ENCODE measurements at regions not wholly inside any gene's neighbourhood (a gene's known extent, or its start where the extent isn't known, plus 50 kb on each side); places are given as distances from the start of the nearest gene placed in this dataset.

GRCh38 chr1:199472978-199473377, 554.5 kb upstream of the NR5A2 start:
- Histone ChIP-seq H3K27me3 (replicated peaks; ENCODE audit: control insufficient read depth, insufficient read depth, low read length) (no peaks in the 10 kb centered on the region), H3K36me3 (ENCODE audit: control insufficient read depth, insufficient read depth, low read length) (no peaks in the 10 kb centered on the region), H3K9me3 (no peaks in the 10 kb centered on the region), H3K4me3 (ENCODE audit: low read depth, low read length) (no peak overlapping the region), H3K4me1 (no peaks in the 10 kb centered on the region)
- TF ChIP-seq CTCF (IDR thresholded peaks at IDR 0.05; ENCODE audit: insufficient read depth in 1 of 2, low read depth in 1 of 2, low read length in 1 of 2, severe bottlenecking in 1 of 2, unreplicated experiment in 1 of 2): no peak
- ChIA-PET POLR2A (no interaction called here), CTCF (no interaction called here)
- Mint-ChIP-seq H3K27me3 (ENCODE audit: insufficient read depth, unreplicated experiment) (peaks cover 7% of the 10 kb centered on the region), H3K9me3 (ENCODE audit: unreplicated experiment) (no peaks in the 10 kb centered on the region), H3K4me3 (ENCODE audit: unreplicated experiment) (no peak overlapping the region), H3K27ac (ENCODE audit: unreplicated experiment) (no peak overlapping the region), H3K4me1 (ENCODE audit: low read depth, unreplicated experiment) (no peaks in the 10 kb centered on the region), H3K36me3 (ENCODE audit: insufficient read depth, unreplicated experiment) (no peaks in the 10 kb centered on the region)
- DNase-seq: no peak
- BruUV-seq (replicated peaks): no TSS peak
- intact Hi-C loops (cut with micrococcal nuclease; ENCODE audit: unreplicated experiment): no loop called here

- Mint-ChIP-seq H3K27me3 (ENCODE audit: insufficient read depth, unreplicated experiment) (peaks cover 7% of the 10 kb centered on the region), H3K27ac (ENCODE audit: unreplicated experiment) (no peak overlapping the region), H3K4me1 (ENCODE audit: low read depth, unreplicated experiment) (no peaks in the 10 kb centered on the region), H3K36me3 (ENCODE audit: insufficient read depth, unreplicated experiment) (no peaks in the 10 kb centered on the region), H3K4me3 (ENCODE audit: unreplicated experiment) (no peak overlapping the region), H3K9me3 (ENCODE audit: unreplicated experiment) (no peaks in the 10 kb centered on the region)
- CTCF ChIA-PET: no interaction called here
- no peak overlapping the region for H3K4me3 ChIP-seq (ENCODE audit: low read depth, low read length)
- POLR2A ChIA-PET: no interaction called here
- BruUV-seq (replicated peaks): no TSS peak
- TF ChIP-seq CTCF (IDR thresholded peaks at IDR 0.05; ENCODE audit: insufficient read depth in 1 of 2, low read depth in 1 of 2, low read length in 1 of 2, severe bottlenecking in 1 of 2, unreplicated experiment in 1 of 2): no peak
- no peaks in the 10 kb centered on the region for H3K36me3 ChIP-seq (ENCODE audit: control insufficient read depth, insufficient read depth, low read length)
- H3K27me3 ChIP-seq (replicated peaks; ENCODE audit: control insufficient read depth, insufficient read depth, low read length): no peaks in the 10 kb centered on the region
- no peaks in the 10 kb centered on the region for H3K4me1 ChIP-seq
- H3K9me3 ChIP-seq: no peaks in the 10 kb centered on the region
- intact Hi-C loops (cut with micrococcal nuclease; ENCODE audit: unreplicated experiment): no loop called here
- no peak for DNase-seq
These were observed 552.8 kb upstream of the NR5A2 start for GRCh38 chr1:199474738-199475137.

GRCh38 chr1:199482426-199482825, 545.1 kb upstream of the NR5A2 start:
- BruUV-seq (replicated peaks): no TSS peak
- H3K36me3 ChIP-seq (ENCODE audit: control insufficient read depth, insufficient read depth, low read length): no peaks in the 10 kb centered on the region
- TF ChIP-seq CTCF (IDR thresholded peaks at IDR 0.05; ENCODE audit: insufficient read depth in 1 of 2, low read depth in 1 of 2, low read length in 1 of 2, severe bottlenecking in 1 of 2, unreplicated experiment in 1 of 2): no peak
- no peaks in the 10 kb centered on the region for H3K9me3 ChIP-seq
- H3K4me1 ChIP-seq: no peaks in the 10 kb centered on the region
- Mint-ChIP-seq H3K9me3 (ENCODE audit: unreplicated experiment) (no peaks in the 10 kb centered on the region), H3K4me3 (ENCODE audit: unreplicated experiment) (no peak overlapping the region), H3K4me1 (ENCODE audit: low read depth, unreplicated experiment) (no peaks in the 10 kb centered on the region), H3K27ac (ENCODE audit: unreplicated experiment) (no peak overlapping the region), H3K27me3 (ENCODE audit: insufficient read depth, unreplicated experiment) (peaks cover 5% of the 10 kb centered on the region), H3K36me3 (ENCODE audit: insufficient read depth, unreplicated experiment) (no peaks in the 10 kb centered on the region)
- ChIA-PET POLR2A (no interaction called here), CTCF (no interaction called here)
- intact Hi-C loops (cut with micrococcal nuclease; ENCODE audit: unreplicated experiment): no loop called here
- H3K4me3 ChIP-seq (ENCODE audit: low read depth, low read length): no peak overlapping the region
- no peak for DNase-seq
- H3K27me3 ChIP-seq (replicated peaks; ENCODE audit: control insufficient read depth, insufficient read depth, low read length): no peaks in the 10 kb centered on the region

Measured in Caco-2 (cell line).